Stimulated activated CD8-positive, alpha-beta memory T cell treated with anti-CD3 and anti-CD28 coated beads, Interleukin-7, amount 100 ng/mL, for 48 hours (primary cell): ENCODE measurements at regions not wholly inside any gene's neighbourhood (a gene's known extent, or its start where the extent isn't known, plus 50 kb on each side); places are given as distances from the start of the nearest gene placed in this dataset.

Experiments used
- DNase-seq, 2 donors: peaks; one replicate each; pipeline ENCODE4 v3.0.0-alpha.2; 2020; ENCODE audit warnings: low read depth in 1 of 2; ENCODE audit errors: extremely low read depth in 1 of 2

DNA sequence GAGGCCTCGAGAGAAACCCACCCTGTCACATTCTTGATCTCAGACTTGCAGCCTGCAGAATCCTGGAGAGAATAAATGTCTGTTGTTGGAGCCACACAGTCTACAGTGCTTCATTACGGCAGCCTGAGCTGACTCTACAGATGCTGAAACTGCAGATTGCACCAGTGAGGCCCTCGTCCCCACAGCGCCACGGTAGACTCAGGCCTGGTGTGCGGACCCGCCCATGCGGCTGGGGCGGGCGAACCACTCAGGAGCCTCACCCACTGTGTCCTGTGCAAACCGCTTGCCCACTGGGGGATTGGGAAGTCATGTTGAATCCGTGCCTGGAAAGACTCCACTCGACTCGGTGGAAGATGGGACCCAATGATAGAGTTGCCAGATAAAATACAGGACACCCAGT is 125.2 kb upstream of the COPS8 start:
- DNase-seq: no peak

DNA sequence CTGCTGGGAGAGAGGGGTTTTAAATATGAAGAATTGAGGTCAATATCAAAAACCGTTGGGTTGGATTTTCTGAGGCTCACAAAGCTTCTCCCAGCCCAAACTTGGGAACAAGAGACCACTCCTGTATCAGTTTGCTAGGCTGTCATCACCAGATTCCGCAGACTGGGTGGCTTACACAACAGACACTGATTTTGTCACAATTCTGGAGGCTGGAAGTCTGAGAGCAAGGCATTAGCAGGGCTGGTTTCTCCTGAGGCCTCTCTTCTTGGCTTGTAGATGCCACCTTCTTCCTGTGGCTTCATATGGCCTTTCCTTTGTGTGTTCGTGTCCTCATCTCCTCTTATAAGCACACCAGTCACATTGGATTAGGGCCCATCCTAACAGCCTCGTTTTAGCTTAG is 122.9 kb upstream of the COPS8 start:
- DNase-seq: no peak

DNA sequence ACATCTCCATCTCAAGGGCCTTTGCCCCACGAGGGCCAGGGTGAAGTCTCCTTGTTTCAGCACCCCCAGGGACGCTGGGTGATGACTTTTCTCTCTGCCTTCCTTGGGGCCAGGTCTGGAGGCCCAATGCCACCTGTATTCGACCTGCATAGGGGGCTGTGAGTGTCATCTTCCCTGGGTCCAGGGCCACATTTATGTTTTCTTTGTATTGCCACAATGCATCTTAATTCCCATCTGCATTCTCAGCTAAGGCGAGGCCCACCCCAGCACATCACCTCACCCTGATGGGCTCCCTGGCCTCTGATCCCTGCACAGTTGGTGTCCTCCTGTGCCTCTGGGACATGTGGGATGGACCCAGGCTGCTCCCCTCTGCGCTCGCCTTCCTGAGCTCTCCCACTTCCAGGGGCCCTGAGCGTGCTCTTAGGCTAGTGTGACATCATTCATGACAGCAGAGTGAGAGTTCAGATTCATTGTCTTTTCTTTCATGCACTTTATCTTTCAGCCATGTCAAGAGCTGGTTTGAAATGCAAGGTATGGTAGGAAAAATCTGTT is 122.0 kb upstream of the COPS8 start:
- DNase-seq: no peak

DNA sequence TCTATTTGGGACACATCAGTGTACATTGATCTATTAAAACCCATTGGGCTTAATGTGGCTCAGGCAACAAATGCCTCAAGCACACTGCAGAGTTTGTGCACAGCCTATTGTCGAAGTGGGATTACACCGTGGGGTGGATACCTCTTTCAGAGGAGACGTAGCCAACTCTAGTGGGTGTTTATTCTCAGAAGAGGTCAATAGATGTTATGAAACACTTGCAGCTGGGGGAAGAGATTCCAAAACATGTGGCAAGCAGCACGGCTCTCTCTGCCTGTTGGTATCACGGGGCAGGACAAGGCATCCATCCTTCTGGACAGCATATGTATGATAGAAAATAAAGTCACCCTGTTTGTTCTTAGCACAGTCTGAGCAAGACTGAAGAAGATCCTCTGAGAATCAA is 121.4 kb upstream of the COPS8 start:
- DNase-seq: no peak

DNA sequence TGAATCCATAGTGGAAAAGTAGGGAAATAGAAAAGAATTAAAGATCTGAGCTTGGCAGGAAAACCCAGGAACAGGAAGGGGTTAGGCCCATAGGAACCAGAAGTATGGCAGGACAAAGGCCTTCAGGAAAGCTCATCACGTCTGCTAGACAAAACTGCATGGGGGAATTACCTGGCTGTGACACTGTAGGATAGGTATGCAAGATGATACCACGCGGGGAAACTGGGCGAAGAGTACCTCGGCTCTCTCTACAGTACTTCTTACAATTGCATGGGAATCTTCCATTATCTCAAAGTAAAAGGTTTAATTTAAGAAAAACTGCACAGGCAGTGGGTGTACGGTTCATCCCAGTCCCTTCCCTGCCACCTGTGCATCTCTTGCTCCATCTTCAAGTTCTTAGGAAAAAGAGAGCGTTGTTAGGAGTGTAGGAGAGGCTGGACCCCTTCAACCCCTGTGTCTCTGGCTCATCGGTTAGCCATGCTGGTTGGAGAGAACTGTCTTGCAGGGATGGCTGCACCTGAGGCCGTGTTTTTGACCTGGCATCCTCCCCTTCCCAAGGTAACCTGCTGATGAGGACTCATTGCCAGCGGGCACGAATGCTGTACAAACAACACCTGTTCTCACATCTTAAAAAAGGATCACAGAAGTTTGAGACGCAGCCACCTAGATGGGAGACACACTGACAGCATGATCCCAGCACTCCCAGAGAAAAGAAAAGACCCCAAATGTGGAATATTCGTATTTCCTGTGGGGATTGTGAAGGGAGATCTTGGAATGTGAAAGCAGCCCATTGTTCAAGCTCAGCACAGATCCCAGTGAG is 120.5 kb upstream of the COPS8 start:
- DNase-seq: no peak

DNA sequence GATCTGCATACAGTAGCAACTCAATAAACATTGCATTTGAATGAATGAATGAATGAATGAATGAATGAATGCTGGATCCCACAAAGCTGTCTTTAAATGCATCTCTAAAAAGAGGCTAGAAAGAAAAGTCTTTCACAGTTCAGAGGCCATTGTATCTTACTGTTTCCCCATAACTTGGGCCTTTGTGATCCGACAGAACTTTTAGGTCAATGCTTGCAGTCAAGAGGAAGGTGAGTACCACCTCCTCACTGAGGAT is 119.9 kb upstream of the COPS8 start:
- no peak for DNase-seq

DNA sequence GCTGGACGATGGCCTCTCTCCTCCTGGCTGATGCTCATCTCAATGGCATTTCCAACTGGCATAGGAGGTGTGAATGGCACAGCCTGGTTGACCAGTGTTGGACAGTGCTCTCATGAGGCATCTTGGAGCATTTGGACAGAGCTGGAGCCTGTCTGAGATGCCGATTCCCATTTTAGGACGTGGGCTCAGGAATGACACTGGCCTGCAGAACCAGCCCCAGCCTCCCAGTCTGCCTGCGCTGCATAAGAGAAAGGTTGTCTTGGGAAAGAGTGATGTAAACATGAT is 118.2 kb upstream of the COPS8 start:
- no peak for DNase-seq

DNA sequence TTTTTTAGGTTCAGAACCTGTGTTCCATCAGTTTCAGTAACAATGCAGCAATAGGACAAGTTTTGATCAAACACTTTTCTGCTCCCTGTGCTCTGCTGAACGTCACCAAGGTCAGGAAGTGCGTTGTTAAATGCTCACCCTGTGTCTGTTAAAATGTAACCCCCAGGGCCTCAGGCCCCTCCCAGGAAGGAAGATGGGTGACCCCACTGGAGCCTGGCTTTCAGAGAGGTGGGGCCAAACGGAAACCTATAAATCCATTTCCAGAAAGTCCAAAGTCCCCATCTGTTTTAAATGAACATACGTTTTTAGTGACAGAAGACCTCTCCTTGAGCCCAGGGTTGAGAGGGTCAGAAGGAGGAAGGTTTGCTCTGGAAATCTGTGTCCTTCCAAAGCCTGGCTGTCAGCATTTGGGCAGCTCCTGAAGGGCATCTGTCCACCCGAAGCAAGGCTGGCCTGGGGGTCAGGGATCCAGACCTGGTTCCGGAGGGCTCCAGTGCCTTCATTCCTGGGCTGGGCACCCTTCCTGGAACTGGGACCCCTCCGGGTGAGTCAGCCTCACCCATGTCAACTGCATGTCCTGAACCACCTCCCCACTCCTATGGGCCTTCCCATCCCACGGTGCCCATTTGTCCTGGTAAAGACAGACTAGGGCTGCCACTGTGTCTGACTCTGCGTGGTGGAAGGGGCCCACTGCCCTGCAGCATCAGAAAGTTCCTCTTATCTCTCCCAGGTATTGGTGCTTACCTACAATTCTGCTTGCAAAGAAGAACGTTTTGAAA is 117.4 kb upstream of the COPS8 start:
- no peak for DNase-seq

DNA sequence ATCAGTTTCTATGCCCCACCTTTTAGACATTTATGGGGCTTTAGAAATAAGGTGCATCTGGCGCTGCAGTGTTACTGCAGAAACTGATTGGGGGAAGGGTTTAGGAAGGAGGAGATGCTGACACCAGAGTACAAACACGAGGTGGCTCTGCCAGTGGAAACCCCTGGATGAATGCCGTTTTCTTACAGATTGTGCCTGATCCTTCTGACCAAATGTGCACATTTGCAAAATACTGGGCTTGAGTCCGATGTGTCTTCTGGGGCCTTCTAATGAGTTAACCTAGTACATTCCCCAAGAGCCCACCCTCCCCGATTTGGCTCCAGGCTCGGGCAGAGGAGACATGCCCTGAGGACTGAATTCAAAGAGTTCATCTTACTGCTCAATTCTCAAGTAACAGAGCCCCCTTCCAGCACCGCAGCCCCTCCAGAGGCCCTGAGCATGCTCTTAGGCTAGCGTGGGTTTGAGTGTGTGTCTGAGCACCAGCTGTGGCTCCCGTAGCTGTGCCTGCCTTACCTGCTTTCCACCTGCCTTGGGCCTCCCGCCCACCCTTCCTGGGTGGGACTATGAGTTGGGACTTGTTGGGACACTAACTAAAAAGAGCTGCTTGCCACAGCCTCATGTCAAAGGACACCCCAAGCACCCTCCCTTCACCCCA is 116.7 kb upstream of the COPS8 start:
- DNase-seq: no peak

DNA sequence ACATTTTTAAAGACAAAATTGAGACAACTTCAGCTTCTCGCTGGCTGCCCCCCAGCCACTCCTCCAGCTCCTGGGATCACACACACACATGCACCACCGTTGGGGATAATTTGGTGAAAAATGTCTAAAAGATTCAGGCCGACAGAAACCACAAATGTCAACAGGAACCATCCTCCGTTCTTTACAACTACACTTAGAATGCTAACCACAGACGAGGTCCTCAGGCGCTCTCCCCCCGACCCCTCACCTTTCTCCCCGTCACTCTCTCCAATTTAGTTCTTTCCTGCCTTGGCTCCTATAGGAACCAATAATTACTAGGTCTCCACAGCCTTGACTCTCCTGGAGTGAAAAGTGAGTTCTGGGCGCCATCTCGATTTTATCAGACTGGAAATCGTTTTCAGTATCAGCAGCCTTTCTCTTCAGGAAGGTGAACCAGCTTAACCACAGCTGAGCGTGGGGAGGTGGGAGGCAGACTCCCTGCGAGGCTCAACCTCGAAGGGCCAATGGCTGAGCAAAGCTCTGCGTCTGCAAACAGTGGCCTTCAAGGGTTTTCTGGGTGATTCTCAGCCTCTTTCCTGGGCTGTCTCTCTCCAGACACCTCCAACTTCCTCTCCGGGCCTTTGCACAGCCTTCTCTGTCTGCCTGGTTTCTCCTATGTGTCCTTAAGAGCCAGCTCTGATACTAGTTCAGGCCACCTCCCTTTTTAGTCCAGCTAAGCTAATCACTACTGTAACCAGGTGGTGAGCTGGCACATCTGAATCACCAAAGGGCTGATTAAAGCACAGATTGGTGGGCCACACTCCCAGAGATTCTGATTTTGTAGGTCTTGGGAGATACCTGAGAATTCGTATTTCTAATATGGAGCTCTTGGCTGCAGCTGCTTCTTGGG is 115.7 kb upstream of the COPS8 start:
- no peak for DNase-seq

DNA sequence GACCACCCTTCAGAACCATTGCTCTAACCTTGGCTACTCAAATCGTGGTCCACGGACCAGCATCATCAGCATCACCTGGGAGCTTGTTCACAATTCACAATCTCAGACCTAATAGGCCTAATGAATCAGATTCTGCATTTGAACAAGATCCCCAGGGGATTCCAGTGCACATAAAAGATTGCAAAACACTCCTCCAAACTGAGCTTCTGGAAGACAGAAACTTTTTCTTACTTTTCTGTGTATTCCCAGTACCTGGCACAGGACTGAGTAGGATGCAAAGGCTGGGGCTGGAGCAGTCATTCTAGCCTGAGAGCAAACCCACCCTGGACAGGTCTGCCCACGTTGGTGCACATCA is 115.1 kb upstream of the COPS8 start:
- no peak for DNase-seq

DNA sequence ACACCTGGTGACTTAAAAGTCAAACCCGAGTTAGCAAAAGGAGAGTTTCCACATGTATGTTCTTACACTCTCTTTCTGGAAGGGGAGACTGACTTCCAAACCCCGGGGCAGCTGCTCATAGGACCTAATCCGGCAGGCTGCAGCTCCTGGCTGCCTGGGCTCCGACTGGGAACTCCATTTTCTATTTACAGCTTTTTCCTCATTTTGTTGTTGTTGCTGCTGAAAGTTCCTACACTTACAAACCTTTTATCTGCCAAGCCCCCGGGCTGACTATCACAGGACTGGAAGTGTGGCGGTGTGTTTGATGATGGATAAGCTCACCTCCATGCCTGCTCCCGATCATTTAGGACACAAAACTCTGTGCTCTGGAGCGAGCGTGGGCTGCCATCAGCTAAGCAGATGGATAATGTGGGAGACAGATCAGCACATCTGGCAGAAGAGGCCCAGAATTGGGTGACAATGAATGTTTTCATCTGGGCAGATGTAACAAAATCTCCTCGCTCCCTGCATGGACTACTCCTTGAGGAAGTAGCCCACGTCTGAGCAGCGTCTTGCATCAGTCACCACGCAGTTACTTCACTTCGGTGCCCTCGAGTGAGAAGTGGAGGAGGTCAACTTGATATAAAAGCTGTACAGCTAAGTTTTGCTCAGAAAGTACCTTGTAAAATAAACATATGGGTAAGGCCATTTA is 114.4 kb upstream of the COPS8 start:
- DNase-seq: no peak

DNA sequence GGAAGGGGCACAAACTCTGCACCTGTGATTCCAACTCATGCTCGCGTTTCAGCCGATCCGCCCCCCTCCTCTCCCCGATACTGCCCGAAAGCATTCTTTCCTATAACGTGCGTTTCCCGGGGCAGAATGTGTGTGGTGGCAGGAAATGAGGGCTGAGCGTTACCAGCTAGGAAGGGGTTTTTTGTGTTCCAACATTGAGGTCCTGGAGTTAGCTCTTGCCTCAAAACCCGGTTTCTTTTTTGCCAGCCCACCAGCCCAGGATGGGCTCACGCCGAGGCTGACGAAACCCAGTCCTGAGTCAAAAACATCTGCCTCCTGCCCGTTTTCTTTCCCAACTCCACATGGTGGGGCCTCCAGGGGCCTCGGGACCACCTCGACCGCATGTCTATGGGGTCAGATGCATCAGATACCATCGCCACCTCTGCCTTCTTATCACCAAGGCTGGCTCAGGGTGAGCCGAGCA is 113.7 kb upstream of the COPS8 start:
- no peak for DNase-seq

DNA sequence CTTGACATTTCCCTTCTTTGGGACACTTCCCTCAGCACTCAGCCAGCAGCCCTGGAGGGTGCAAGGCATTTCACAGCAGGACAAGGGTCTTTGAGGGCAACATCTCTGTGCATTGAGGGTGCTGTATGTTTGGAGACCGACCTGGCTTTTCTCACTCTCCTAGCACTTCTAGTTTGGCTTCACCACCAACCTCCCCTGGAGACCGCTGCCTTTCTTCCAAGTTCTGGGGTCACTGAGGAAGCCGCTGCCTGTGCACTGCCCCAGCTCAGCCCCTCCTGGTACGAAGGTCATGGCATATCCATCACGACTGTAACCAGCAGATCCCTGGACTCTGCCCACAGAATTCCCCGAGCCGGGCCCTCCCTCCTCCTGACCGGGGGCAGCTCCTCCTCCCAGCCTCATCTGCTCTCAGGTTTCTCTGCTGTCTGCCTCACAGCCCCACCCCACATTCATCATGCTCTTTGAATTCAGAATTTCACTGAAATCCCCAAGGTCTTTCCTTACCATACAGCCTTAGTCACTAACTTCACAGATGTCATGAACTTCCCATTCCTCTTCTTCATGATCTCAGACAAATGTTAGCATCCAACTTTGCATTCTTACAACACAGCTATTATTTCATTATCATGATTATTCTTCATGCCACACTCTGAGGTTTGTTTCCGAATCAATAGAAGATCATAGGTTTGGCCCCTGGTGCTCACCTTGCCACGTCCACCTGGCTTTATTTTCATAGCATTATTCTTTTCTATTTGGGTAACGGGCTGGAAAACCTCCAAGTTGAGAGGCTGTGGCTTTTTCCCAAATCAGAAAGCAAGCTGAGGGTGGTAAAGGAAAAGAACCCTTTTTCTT is 113.0 kb upstream of the COPS8 start:
- no peak for DNase-seq

DNA sequence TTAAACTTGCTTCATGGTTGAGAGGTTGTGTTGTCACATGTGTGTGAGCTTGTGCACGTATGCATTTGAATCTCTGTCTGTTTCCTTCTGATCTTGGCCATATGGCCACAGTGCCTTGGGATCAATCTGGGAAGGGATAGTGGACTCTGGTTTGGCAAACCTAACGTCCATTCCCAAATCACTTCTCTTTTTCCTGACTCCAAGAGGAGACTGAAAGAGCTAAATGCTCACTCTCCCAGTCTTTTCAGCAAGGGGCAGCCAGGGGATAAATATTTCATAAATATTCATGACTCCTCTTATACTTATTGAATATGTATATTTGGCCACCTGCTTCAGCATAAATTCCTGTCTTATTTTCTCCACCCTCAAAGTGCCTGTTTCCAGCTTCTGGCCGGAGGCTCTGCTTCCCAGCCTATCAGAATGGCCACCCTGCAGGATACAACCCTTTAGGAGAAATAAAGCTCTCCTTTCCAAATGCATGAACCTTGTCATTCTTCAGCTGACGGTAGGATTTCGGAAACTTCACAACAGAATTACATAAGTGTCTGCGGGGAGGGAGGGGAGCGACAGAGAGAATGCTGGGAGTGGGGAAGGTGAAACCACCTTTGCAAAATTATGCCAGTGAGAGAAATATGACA is 112.2 kb upstream of the COPS8 start:
- no peak for DNase-seq

DNA sequence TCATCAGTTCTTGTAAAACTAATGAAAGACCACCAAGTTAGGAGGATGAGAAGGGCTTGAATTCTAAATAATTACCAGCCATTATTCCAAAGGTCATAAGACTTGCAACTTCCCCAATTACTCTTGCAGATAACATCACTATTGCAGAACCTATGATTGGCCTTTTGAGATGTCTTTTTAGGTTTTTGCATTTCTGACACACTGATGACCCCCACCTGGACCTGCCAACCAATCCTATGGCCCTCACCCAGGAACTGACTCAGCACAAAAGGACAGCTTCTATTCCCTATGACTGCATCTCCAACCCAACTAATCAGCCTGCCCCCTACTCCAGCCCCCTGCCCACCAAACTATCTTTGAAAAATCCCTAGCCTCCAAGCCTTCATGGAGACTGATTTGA is 111.5 kb upstream of the COPS8 start:
- no peak for DNase-seq

DNA sequence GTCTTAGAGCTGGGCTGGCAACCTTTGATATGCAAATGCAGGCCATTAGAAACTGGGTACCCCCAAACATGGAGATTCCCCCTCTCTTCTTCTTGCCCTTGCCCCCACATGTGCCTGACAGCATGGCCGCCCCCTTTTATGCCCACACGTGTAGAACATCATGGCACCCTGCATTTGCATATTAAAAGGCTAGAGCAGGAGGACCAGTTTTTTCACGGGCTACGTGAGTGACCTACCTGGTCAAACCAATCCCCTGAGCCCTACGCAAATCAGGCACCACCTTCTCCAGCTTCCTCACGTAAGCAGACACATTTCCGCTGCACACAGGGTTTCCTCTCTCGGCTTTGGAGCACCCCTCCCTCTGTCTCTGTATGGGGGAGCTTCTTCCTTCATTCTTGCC is 110.9 kb upstream of the COPS8 start:
- DNase-seq: no peak

DNA sequence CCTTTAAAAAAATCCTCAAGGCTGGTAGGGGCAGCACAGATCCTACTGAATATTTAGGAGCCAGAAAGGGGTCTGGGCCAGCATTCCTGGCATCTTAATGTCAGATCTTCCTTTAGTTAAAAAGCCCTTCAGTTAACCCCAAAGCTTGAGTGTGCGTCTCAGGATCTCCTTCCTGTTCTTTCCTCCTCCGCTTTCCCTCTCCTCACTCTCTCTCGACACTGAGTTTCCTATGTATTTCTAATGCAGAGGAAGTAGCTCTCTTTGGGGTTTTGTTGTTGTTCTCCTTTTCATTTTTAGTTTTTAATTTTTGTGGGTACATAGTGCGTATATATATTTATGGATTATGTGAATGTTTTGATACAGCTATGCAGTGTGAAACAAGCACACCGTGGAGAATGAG is 109.9 kb upstream of the COPS8 start:
- no peak for DNase-seq
